ENCODE measurements at regions not wholly inside any gene's neighbourhood (a gene's known extent, or its start where the extent isn't known, plus 50 kb on each side); places are given as distances from the start of the nearest gene placed in this dataset.

DNA sequence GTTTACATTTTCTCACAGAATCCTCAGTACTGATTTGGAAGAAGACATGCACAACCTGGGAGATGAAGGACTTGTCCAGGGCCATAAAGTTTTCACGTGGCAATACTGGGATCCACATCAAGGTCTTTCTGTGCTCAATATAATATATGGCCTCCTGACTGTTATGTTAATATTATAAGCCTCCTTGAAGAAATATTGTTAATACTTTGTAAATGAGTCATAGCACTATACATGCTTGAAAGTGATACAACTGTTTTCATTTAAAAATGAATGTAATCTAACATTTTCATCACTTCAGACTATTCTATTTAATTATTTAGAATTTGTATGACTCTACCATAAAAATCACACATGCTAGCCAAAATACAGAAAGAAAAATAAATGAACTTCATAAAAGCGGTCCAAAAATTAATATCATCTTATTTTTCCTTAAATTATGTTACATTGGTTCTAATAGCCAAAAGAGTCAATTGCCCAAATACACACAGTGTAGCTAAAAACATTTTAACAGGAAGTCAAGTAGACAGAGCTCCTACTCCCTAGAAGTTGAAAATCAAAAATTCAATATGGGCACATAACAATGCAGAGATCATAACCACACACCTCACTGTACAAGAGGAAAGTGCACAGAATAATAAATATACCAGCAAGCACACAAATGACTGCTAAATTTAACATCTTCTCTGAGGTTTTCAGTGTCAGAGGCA lies 188.0 kb upstream of the HDDC2 start:
- no peaks in the 10 kb centered on the region for H3K4me1 ChIP-seq
- no peak overlapping the region for H3K27ac ChIP-seq
- intact Hi-C loops (cut with DNase I; ENCODE audit: low total_unique reads): no loop called here
- H3K4me3 ChIP-seq: no peak overlapping the region
- no peak for DNase-seq
- WGBS, 2 donors: 62 to 73% methylated on average over 2 of the region's 2 CpGs
- no peaks in the 10 kb centered on the region for H3K36me3 ChIP-seq (ENCODE audit: low read depth, missing control alignments)
- H3K9me3 ChIP-seq: no peaks in the 10 kb centered on the region
- H3K27me3 ChIP-seq: no peaks in the 10 kb centered on the region
- no peak for TF ChIP-seq POLR2A (IDR thresholded peaks at IDR 0.05)
- TF ChIP-seq, protein P1, sequence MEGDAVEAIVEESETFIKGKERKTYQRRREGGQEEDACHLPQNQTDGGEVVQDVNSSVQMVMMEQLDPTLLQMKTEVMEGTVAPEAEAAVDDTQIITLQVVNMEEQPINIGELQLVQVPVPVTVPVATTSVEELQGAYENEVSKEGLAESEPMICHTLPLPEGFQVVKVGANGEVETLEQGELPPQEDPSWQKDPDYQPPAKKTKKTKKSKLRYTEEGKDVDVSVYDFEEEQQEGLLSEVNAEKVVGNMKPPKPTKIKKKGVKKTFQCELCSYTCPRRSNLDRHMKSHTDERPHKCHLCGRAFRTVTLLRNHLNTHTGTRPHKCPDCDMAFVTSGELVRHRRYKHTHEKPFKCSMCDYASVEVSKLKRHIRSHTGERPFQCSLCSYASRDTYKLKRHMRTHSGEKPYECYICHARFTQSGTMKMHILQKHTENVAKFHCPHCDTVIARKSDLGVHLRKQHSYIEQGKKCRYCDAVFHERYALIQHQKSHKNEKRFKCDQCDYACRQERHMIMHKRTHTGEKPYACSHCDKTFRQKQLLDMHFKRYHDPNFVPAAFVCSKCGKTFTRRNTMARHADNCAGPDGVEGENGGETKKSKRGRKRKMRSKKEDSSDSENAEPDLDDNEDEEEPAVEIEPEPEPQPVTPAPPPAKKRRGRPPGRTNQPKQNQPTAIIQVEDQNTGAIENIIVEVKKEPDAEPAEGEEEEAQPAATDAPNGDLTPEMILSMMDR (IDR thresholded peaks at IDR 0.05): no peak

DNA sequence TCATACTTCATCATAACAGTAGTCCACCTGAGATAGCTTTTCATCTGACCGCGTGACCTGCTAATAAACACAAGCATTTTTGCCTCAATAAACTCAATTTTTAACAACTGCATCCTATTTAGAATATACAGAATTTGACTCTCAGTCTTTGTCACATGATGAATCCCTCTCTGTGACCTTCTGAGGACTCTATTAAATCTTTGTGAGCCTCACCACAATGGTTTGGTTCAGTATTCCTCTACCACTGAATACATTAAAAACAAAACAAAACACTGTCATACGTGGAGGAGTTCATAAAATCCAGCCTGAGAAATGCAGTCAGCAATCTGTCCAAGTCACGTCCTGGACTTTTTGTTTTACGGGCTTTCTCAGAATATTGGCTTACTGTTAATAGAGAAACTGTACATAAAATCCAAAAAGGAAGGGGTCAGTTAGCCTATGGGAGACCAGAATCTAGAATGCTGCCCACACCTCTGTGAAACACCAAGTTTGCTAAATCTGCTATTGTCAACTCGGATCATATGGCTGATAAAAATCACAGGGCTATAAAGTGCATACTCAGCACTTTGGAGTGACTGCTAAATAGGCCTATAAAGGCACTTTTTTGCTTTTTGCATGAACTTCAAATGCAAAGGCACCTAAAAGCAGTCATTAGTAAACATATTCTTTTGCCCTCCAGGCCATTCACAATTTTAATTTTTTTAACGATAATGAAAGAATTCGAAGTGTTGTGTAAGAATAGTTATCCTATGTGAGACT lies 190.3 kb upstream of the HDDC2 start:
- no peak overlapping the region for H3K27ac ChIP-seq
- TF ChIP-seq POLR2A (IDR thresholded peaks at IDR 0.05): no peak
- TF ChIP-seq, protein P1 (IDR thresholded peaks at IDR 0.05): no peak
- no peaks in the 10 kb centered on the region for H3K27me3 ChIP-seq
- intact Hi-C loops (cut with DNase I; ENCODE audit: low total_unique reads): no loop called here
- no peaks in the 10 kb centered on the region for H3K9me3 ChIP-seq
- no peaks in the 10 kb centered on the region for H3K36me3 ChIP-seq (ENCODE audit: low read depth, missing control alignments)
- WGBS, 2 donors: 87 to 94% methylated on average over 8 of the region's 8 CpGs
- no peaks in the 10 kb centered on the region for H3K4me1 ChIP-seq
- no peak for DNase-seq
- no peak overlapping the region for H3K4me3 ChIP-seq

DNA sequence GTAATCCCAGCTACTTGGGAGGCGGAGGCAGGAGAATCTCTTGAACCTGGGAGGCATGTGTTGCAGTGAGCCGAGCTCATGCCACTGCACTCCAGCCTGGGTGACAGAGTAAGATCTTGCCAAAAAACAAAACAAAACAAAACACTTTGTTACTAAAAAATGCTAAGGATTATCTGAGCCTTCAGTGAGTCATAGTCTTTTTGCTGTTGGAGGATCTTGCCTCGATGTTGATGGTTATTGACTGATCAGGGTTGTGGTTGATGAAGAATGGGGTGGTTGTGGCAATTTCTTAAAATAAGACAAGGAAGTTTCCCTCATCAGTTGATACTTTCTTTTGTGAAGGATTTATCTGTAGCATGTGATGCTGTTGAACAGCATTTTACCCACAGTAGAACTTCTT lies 196.8 kb upstream of the HDDC2 start:
- Histone ChIP-seq H3K9me3 (no peaks in the 10 kb centered on the region), H3K36me3 (ENCODE audit: low read depth, missing control alignments) (no peaks in the 10 kb centered on the region), H3K27me3 (no peaks in the 10 kb centered on the region), H3K4me1 (no peaks in the 10 kb centered on the region), H3K27ac (no peak overlapping the region), H3K4me3 (no peak overlapping the region)
- WGBS, 2 donors: 81 to 91% methylated on average over 3 of the region's 3 CpGs
- intact Hi-C loops (cut with DNase I; ENCODE audit: low total_unique reads): no loop called here
- no peak for DNase-seq
- no peak for TF ChIP-seq POLR2A (IDR thresholded peaks at IDR 0.05)
- TF ChIP-seq, protein P1 (IDR thresholded peaks at IDR 0.05): no peak

DNA sequence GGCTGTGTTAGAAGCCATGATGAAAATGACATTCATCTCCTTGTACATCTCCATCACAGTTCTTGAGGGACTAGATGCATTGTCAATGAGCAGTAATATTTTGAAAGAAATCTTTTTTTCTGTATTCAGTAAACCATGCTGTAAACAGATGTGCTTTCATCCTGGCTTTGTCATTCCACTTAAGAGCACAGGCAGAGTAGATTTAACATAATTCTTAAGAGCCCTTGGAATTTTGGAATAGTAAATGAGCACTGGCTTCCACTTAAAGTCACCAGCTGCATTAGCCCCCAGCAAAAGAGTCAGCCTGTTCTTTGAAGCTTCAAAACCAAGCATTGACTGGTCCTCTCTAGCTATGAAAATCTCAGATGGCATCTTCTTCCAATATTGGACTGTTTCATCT lies 197.8 kb upstream of the HDDC2 start:
- intact Hi-C loops (cut with DNase I; ENCODE audit: low total_unique reads): no loop called here
- H3K27me3 ChIP-seq: no peaks in the 10 kb centered on the region
- no peaks in the 10 kb centered on the region for H3K9me3 ChIP-seq
- no peak overlapping the region for H3K4me3 ChIP-seq
- TF ChIP-seq, protein P1 (IDR thresholded peaks at IDR 0.05): no peak
- TF ChIP-seq POLR2A (IDR thresholded peaks at IDR 0.05): no peak
- no peak overlapping the region for H3K27ac ChIP-seq
- H3K4me1 ChIP-seq: no peaks in the 10 kb centered on the region
- no peaks in the 10 kb centered on the region for H3K36me3 ChIP-seq (ENCODE audit: low read depth, missing control alignments)
- no peak for DNase-seq
